H9 (cell line): ENCODE measurements at regions not wholly inside any gene's neighbourhood (a gene's known extent, or its start where the extent isn't known, plus 50 kb on each side); places are given as distances from the start of the nearest gene placed in this dataset.

Source experiments
- DNase-seq: peaks from one replicate; pipeline ENCODE4 v3.0.0-alpha.2; 2017
- H2AFZ ChIP-seq: one replicate; pipeline ENCODE4 v1.6.1; 2013; ENCODE audit warnings: mild to moderate bottlenecking, low read length, control low read depth, moderate library complexity
- H2AK5ac ChIP-seq: 2 replicates; pipeline ENCODE4 v1.6.1; 2013; ENCODE audit warnings: low read length, control low read depth, mixed read lengths; ENCODE audit not compliant: insufficient read length
- H2BK120ac ChIP-seq: one replicate; pipeline ENCODE4 v1.6.1; 2013; ENCODE audit warnings: low read depth, mild to moderate bottlenecking, low read length, control low read depth, inconsistent platforms; ENCODE audit not compliant: poor library complexity, severe bottlenecking
- H2BK12ac ChIP-seq: 2 replicates; pipeline ENCODE4 v1.6.1; 2013; ENCODE audit warnings: low read length, control low read depth, mixed read lengths, low read depth; ENCODE audit not compliant: insufficient read length
- H2BK15ac ChIP-seq: 2 replicates; pipeline ENCODE4 v1.6.1; 2013; ENCODE audit warnings: low read depth, low read length, control low read depth
- H2BK20ac ChIP-seq: one replicate; pipeline ENCODE4 v1.6.1; 2013; ENCODE audit warnings: low read depth, mild to moderate bottlenecking, low read length, control low read depth, inconsistent platforms; ENCODE audit not compliant: poor library complexity, severe bottlenecking
- H2BK5ac ChIP-seq: 2 replicates; pipeline ENCODE4 v1.6.1; 2013; ENCODE audit warnings: low read length, control low read depth, mixed read lengths; ENCODE audit not compliant: insufficient read length
- H3K14ac ChIP-seq: 2 replicates; pipeline ENCODE4 v1.6.1; 2013; ENCODE audit warnings: low read length, control low read depth; ENCODE audit not compliant: insufficient read depth
- H3K18ac ChIP-seq: 2 replicates; pipeline ENCODE4 v1.6.1; 2013; ENCODE audit warnings: low read depth, mild to moderate bottlenecking, mixed read lengths, low read length, control low read depth; ENCODE audit not compliant: insufficient read length
- H3K23ac ChIP-seq: 2 replicates; pipeline ENCODE4 v1.6.1; 2013; ENCODE audit warnings: low read length, control low read depth, mixed read lengths, low read depth; ENCODE audit not compliant: insufficient read length
- H3K23me2 ChIP-seq: 2 replicates; pipeline ENCODE4 v1.6.1; 2013; ENCODE audit warnings: low read depth, mild to moderate bottlenecking, mixed read lengths, low read length, control low read depth; ENCODE audit not compliant: insufficient read length, poor library complexity, severe bottlenecking
- H3K27ac ChIP-seq: 2 replicates; pipeline ENCODE4 v1.5.1; 2013; ENCODE audit warnings: low read length, control low read depth, mixed read lengths, low read depth; ENCODE audit not compliant: insufficient read length
- H3K27me3 ChIP-seq: 2 replicates; pipeline ENCODE4 v1.6.1; 2013; ENCODE audit warnings: low read length, control low read depth, inconsistent platforms; ENCODE audit not compliant: insufficient read depth
- H3K4ac ChIP-seq: 2 replicates; pipeline ENCODE4 v1.6.1; 2013; ENCODE audit warnings: low read depth, mild to moderate bottlenecking, control low read depth, inconsistent platforms, low read length, moderate library complexity
- H3K4me1 ChIP-seq: 2 replicates; pipeline ENCODE4 v1.6.1; 2013; ENCODE audit warnings: low read length, control low read depth, inconsistent platforms; ENCODE audit not compliant: insufficient read depth
- H3K4me2 ChIP-seq: 2 replicates; pipeline ENCODE4 v1.6.1; 2013; ENCODE audit warnings: low read length, control low read depth, mixed read lengths; ENCODE audit not compliant: insufficient read length, insufficient read depth
- H3K56ac ChIP-seq: 2 replicates; pipeline ENCODE4 v1.6.1; 2013; ENCODE audit warnings: low read depth, mild to moderate bottlenecking, mixed read lengths, low read length, control low read depth; ENCODE audit not compliant: insufficient read length
- H3K79me1 ChIP-seq: 2 replicates; pipeline ENCODE4 v1.6.1; 2013; ENCODE audit warnings: low read depth, mild to moderate bottlenecking, moderate library complexity, low read length, control low read depth, inconsistent platforms; ENCODE audit not compliant: insufficient read depth, poor library complexity, severe bottlenecking
- H3K79me2 ChIP-seq: 2 replicates; pipeline ENCODE4 v1.6.1; 2013; ENCODE audit warnings: low read length, control low read depth, inconsistent platforms; ENCODE audit not compliant: insufficient read depth
- H3K9ac ChIP-seq: 2 replicates; pipeline ENCODE4 v1.6.1; 2013; ENCODE audit warnings: low read length, control low read depth, mixed read lengths; ENCODE audit not compliant: insufficient read length; ENCODE audit errors: extremely low read depth
- H3K9me3 ChIP-seq: one replicate; pipeline ENCODE4 v1.6.1; 2013; ENCODE audit warnings: low read depth, low read length, inconsistent platforms; ENCODE audit not compliant: control insufficient read depth
- H3T11ph ChIP-seq: one replicate; pipeline ENCODE4 v1.6.1; 2013; ENCODE audit warnings: mild to moderate bottlenecking, low read length, control low read depth, inconsistent platforms
- H4K20me1 ChIP-seq: one replicate; pipeline ENCODE4 v1.6.1; 2013; ENCODE audit not compliant: control insufficient read depth, insufficient read length, insufficient read depth
- H4K5ac ChIP-seq: 2 replicates; pipeline ENCODE4 v1.6.1; 2013; ENCODE audit warnings: low read depth, mild to moderate bottlenecking, mixed read lengths, low read length, control low read depth; ENCODE audit not compliant: insufficient read length
- H4K8ac ChIP-seq: replicated peaks from 2 replicates; pipeline ENCODE4 v1.6.1; 2013; ENCODE audit warnings: low read length, control low read depth, mixed read lengths, low read depth; ENCODE audit not compliant: insufficient read length
- H4K91ac ChIP-seq: 2 replicates; pipeline ENCODE4 v1.6.1; 2013; ENCODE audit warnings: low read depth, mild to moderate bottlenecking, moderate library complexity, mixed read lengths, low read length, control low read depth; ENCODE audit not compliant: insufficient read length
- H3K27ac Mint-ChIP-seq, 3 experiments: 2 replicates in 2 of 3; 3 replicates in 1 of 3; pipeline ENCODE4 v1.8.0; 2020 to 2021; ENCODE audit warnings: mixed read lengths in 3 of 3, mild to moderate bottlenecking in 1 of 3, moderate library complexity in 1 of 3
- H3K27me3 Mint-ChIP-seq: 2 replicates; pipeline ENCODE4 v1.8.0; 2021; ENCODE audit warnings: low read depth, mild to moderate bottlenecking, moderate library complexity, mixed read lengths
- H3K36me3 Mint-ChIP-seq, 3 experiments: 2 replicates in 2 of 3; 3 replicates in 1 of 3; pipeline ENCODE4 v1.8.0; 2020 to 2021; ENCODE audit warnings: low read depth in 3 of 3, mixed read lengths in 3 of 3; ENCODE audit not compliant: insufficient read depth in 1 of 3
- H3K4me1 Mint-ChIP-seq, 2 experiments: 2 replicates each; pipeline ENCODE4 v1.8.0; 2020; ENCODE audit warnings: mixed read lengths in 2 of 2
- H3K4me3 Mint-ChIP-seq, 2 experiments: 2 replicates in 1 of 2; 3 replicates in 1 of 2; pipeline ENCODE4 v1.8.0; 2020 to 2021; ENCODE audit warnings: mild to moderate bottlenecking in 2 of 2, mixed read lengths in 2 of 2, moderate library complexity in 1 of 2
- H3K9me3 Mint-ChIP-seq, 2 experiments: 2 replicates in 1 of 2; 3 replicates in 1 of 2; pipeline ENCODE4 v1.8.0; 2020; ENCODE audit warnings: mild to moderate bottlenecking in 2 of 2, mixed read lengths in 2 of 2, moderate library complexity in 1 of 2
- CTCF ChIP-seq: fragments of 200-600 bp; sonication (generic); conservative IDR thresholded peaks from 3 replicates; pipeline ENCODE4 v1.8.0; 2021; ENCODE audit warnings: antibody characterized with exemption, mild to moderate bottlenecking
- WGBS: extraction: QIAGEN DNeasy Blood & Tissue Kit; methylation state at CpG from one replicate; pipeline ENCODE4 v1.1.7; 2013; ENCODE audit warnings: missing lambda C conversion rate, low lambda C conversion rate, mixed read lengths; ENCODE audit not compliant: insufficient read length; ENCODE audit errors: extremely low coverage; 5-methylcytosine and 5-hydroxymethylcytosine counted together

GRCh38 chr12:76623931-76624330 lies 64.4 kb upstream of the OSBPL8 start:
- no peaks in the 10 kb centered on the region for H3K79me1 ChIP-seq
- no peak overlapping the region for H3K27ac ChIP-seq
- no peak overlapping the region for H2BK120ac ChIP-seq
- no peak overlapping the region for H2BK15ac ChIP-seq
- H2BK5ac ChIP-seq = no peak overlapping the region
- no peak overlapping the region for H2AFZ ChIP-seq
- Mint-ChIP-seq H3K9me3 (no peaks in the 10 kb centered on the region), H3K4me3 (no peak overlapping the region), H3K27me3 (no peaks in the 10 kb centered on the region), H3K27ac (no peak overlapping the region), H3K4me1 (peaks cover 5% of the 10 kb centered on the region in 2 experiments), H3K36me3 (no peaks in the 10 kb centered on the region)
- no peak overlapping the region for H4K91ac ChIP-seq
- H4K20me1 ChIP-seq = no peaks in the 10 kb centered on the region
- H3K9me3 ChIP-seq = no peaks in the 10 kb centered on the region
- H3K9ac ChIP-seq = no peak overlapping the region
- WGBS = no CpG with 5 or more reads among the region's 2 CpGs
- no peak overlapping the region for H2BK12ac ChIP-seq
- H3T11ph ChIP-seq = no peak overlapping the region
- H3K79me2 ChIP-seq = no peaks in the 10 kb centered on the region
- no peak overlapping the region for H4K5ac ChIP-seq
- no peaks in the 10 kb centered on the region for H3K23me2 ChIP-seq
- H3K27me3 ChIP-seq = no peaks in the 10 kb centered on the region
- H3K4ac ChIP-seq = no peak overlapping the region
- no peak for TF ChIP-seq CTCF
- no peak overlapping the region for H3K14ac ChIP-seq
- no peak overlapping the region for H2BK20ac ChIP-seq
- no peak overlapping the region for H3K4me2 ChIP-seq
- H3K23ac ChIP-seq = no peak overlapping the region
- no peak overlapping the region for H2AK5ac ChIP-seq
- H4K8ac ChIP-seq = no peak overlapping the region
- no peak for DNase-seq
- H3K56ac ChIP-seq = no peak overlapping the region
- H3K18ac ChIP-seq = no peak overlapping the region
- no peaks in the 10 kb centered on the region for H3K4me1 ChIP-seq
